ENCODE measurements at regions not wholly inside any gene's neighbourhood (a gene's known extent, or its start where the extent isn't known, plus 50 kb on each side); places are given as distances from the start of the nearest gene placed in this dataset.
"Not testable (repeated sequence)": the region's sequence is repeated elsewhere in the genome, so short reads cannot be mapped to it uniquely, and the experiment has no call there.

- no peak for DNase-seq
Measured at GRCh38 chr19:13712767-13713201, 51.5 kb upstream of the MRI1 start.

DNA sequence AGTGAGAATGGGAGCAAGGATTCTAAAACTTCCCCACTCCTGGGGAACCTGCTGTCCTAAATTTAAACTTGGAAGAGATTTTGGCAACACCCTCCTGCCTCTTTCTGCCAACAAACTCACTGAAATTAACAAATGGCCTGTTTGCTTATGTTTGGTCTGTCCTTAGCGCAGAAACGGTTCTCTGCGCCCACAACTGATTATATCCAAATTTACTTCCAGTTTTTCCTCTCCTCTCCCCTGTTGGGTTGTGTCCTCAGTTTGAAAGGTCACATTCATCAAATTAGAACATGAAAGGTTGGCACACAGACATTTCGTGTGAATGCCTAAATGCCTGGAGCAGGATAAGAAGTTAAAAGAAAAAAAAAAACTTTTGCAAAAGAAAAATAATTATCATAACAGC, 56.4 kb upstream of the MRI1 start:
- no peak for DNase-seq

- DNase-seq: no peak
Measured at GRCh38 chr19:13705928-13706447, 58.3 kb upstream of the MRI1 start.

GRCh38 chr19:13705201-13705600, 59.1 kb upstream of the MRI1 start:
- DNase-seq: no peak

DNA sequence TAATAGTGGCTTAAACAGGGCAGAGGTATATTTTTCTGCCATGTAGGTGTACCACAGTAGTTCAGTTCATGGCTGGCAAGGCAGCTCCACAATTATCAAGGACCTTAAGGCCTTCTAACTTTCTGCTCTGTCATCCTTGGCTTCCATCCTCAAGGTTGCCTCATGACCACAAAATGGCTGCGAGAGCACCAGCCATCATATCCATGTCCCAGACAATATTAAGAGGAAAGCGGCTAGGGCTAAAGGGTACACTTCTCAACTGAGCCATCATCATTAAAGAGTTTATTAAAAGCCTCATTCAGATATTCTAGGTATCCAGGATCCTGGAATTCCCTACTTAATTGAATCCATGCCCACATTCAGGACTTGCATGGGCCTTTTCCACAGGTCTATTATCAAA, 62.7 kb upstream of the MRI1 start:
- DNase-seq: no peak

DNA sequence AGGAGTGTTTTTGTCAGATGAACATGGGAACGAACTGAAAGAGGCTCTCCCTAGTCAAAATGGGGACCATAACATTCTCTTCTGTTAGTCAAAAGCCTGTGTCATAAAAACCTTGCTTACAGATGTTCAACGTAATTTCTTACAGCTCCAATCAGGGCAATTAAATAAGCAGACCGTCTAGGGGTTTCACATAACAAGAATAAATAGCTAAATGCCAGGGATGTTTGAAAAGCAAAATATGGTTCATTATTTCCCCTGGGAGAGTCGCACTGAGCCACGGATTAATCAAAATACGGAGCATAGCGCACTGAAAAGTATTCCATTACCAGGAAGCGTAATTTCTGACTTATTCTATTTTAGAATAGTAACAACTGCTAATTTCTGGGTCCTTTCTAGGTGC, 63.7 kb upstream of the MRI1 start:
- DNase-seq: no peak

DNA sequence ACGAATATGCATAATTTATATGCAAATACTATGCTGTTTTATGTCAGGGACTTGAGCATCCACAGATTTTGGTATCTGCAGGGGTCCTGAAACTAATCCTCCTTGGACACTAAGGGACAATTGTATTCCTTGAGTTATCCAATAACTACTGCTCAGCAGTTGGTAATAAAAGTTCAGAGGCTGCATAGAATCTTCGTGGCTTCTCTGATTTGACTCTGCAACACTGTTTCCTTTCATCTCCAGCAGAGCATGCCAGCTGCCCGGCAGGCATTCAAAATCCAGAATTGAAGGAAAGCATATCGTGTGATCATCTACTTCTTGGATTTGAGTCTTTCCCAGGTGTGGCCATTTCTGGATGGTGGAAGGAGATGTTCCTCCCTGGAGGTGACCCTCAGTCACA, 64.5 kb upstream of the MRI1 start:
- no peak for DNase-seq

DNA sequence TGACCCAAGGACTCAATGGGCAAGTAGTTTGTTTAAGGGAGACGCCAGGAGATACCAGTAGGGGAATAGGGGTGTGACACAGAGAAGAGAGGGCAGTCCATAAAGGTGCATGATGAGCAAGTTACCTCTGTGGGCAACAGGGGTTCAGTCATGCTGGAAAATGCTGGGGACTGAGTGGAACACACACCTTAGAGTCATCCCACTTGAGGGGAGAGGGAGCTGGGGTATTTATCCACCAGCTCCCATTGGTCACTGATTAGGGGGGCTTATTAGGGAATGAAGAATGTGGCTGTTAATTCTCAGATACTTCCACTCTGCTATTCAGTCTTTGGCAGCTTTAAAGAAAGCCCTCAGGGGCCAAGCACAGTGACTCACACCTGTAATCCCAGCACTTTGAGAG, 67.5 kb upstream of the MRI1 start:
- no peak for DNase-seq

GRCh38 chr19:13693889-13694288, 70.4 kb upstream of the MRI1 start:
- no peak for DNase-seq

DNA sequence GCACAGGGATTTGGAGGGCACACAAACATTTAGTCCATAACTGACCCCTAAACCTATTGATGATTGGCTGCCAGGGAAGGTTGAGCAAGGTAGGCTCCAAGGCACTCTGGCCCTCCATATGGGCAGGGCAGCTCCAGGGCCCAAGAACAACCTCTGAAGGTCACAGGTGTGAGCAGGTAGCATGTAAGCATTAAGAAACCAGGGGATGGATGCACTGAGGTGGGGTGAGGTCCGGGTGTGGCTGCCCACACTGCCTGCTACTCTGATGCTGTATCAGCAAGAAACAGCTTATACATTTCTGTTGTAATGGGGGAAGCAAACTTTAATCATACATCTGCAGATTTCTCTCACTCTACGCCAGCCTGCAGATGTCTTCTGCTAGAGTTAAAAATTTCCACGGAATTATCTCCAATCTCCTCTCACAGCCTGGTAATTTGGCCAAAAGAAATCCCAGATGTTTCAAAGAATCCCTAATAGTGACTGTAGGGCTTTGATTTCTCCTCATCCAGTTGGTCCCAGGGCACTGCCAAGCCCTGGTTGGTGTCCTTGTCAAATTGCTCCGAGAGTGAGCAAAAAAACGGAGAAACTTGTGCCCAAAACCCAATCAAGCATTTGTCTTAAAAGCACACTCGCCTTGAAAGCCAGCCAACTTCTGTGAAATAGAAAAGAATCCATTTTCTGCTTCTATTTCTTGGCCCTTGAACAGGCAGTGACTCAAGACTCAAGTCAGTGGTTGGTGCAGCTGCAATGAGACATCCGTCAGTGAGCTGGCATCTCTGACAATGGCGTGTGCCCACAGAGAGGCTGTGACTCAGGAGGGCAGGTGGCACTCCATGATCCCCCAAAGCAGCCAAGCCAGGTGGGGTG, 72.5 kb upstream of the MRI1 start:
- DNase-seq: no peak

GRCh38 chr19:13689085-13689484, 75.2 kb upstream of the MRI1 start:
- DNase-seq: no peak

DNA sequence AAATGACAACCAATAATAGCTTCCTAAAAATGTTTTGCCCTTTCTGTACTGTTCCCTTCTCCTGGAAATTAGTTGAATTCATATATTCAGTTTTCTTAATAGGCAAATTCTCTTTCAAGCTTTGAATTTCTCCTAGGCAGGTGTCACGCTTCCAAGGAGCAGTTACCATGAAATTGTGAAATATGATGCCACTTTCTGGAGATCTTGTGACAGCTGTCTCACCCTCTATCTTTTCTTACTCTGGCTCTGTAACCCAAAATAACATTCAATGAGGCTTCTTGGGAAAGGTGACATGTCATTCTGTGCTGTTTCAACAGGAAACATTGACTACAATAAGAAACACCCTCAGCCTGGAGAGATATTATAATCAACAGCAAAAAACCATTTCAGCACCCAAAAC, 80.3 kb upstream of the MRI1 start:
- no peak for DNase-seq

DNA sequence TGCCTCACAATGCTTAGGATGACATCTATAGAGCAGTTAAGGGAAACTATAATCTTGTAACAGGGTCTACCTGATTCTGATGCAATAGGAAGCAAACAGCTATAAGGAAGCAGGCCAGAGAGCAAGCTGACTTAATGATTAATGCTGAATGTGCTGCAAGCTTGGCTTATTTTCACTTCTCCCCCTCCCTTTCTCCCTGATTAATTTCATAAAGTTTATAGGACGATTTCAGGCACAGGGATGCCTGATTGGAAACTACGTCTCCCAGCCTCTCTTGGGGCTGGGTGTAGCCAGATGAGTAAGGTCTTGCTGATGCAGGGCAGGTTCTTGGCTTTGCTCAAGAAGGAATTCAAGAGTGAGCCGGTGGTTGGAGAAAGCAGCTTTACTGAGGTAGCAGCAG, 82.8 kb upstream of the MRI1 start:
- no peak for DNase-seq

DNA sequence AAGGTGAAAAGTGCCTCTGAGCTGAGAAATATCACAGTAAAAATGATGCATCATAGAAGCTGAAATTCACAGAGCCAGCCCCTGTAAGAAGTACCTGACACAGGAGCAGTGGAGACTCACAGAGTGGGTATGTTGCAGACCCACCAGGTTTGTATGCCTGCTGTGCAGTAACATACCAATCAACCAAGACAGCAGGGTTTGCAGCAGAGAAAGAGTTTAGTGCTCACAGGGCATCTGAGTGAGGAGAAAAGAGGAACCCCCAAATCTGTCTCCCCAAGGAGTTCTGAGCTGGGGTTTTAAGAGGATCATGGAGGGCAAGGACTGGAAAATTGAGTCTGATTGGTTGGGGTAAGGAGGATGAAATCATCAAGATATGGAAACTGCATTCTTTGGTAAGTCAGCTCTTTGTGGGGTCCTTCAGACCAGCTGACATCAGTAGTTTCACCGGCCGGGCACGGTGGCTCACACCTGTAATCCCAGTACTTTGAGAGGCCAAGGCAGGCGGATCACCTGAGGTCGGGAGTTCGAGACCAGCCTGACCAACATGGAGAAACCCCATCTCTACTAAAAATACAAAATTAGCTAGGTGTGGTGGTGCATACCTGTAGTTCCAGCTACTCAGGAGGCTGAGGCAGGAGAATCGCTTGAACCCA, 83.5 kb upstream of the MRI1 start:
- DNase-seq: not testable (repeated sequence)

GRCh38 chr19:13676967-13677366, 87.4 kb upstream of the MRI1 start:
- DNase-seq: not testable (repeated sequence)

- DNase-seq: not testable (repeated sequence)
Measured at GRCh38 chr19:13672480-13673175, 91.7 kb upstream of the MRI1 start.

DNA sequence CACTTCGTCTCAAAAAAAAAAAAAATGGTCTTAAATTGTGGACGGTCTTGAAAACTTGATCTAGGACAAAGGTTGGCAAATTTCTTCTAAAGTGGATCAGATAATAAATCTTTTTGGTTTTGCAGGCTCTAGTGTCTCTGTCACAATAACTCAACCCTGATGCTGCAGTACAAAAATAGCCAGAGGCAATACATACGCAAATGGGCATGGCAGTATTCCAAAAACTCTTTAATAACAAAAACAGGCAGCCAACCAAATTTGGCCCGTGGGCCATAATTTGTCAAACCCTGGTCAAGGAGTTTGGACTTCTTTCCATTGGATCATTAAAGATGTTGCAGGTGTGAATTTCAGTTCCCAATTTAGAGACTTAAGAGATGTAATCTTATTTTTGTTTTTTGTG, 93.5 kb upstream of the MRI1 start:
- DNase-seq: no peak

DNA sequence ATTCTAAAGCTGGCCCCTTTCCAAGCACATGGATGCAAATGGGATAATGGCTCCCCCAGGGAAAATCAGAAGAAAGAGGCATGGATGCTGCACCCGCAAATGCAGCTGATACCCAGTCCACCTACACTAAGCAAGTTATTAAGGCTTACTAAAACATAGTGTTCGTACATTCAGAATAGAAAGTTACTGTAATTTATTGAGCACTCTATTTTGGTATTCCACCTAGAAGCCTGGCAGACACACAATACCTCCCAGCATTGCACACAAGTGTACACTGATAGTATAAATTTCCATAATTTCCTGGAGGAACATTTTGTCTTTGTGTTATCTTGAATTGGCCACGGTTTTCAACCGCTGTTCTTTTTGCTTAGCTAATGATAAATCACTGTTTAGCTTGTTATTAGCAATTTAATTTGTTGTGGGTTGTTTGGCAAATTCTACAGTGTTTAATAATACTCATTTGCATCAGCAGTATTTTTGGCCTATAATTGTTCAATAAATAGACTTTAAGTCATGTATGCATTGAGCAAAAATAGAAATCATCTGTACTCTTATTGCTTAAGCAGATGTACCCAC, 94.5 kb upstream of the MRI1 start:
- DNase-seq: no peak

- no peak for DNase-seq
Measured at GRCh38 chr19:13668964-13669363, 95.4 kb upstream of the MRI1 start.

DNA sequence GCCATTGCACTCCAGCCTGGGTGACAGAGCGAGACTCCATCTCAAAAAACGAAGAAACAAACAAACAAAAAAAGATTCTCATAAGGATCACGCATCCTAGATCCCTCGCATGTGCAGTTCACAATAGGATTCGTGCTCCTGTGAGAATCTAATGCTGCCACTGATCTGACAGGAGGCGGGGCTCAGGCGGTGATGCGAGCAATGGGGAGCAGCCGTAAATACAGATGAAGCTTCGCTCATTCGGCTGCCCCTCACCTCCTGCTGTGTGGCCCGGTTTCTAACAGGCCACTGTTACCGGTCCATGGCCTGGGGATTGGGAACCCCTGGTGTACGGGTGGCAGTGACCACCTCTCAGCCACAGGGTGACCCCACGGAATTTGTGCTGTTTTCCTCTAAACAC, 98.2 kb upstream of the MRI1 start:
- no peak for DNase-seq

DNA sequence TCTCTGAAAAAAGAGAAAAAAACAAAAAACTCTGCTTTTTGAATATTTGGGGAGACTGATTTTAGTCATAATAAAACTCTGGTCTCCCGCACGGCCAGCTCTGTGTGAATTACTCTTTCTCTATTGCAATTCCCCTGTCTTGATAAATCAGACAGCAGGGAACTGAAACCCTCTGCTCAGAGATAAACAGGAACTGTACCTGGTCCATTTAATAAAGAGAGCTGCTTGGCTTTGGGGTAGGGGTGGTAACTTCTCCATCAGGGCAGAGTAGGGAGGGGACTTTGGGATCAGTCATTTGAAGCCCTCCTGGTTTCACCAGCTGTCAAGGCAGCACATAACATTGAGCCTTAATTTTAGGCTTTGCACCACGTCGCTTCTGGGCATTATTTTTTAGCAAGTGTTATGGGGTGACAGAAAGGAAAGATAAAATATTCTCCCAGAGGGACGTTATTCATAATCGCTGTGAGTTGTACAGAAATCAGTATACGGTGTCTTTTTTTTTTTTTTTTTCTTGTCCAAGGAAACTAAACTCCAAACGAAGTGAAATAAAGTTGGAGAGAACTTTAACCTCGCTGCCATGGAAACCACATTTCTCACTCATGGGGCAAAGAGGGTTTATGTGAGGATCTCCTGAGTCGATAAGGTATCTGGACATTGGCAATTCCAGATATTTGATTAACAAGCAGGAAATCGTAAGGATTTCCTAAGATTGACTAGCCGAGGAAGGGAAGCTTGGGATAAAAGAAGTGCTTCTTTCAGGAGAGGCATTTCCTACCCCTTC, 99.0 kb upstream of the MRI1 start:
- no peak for DNase-seq

GRCh38 chr19:13652810-13653590, 111.3 kb upstream of the MRI1 start:
- no peak for DNase-seq
